ENCODE measurements at regions not wholly inside any gene's neighbourhood (a gene's known extent, or its start where the extent isn't known, plus 50 kb on each side); places are given as distances from the start of the nearest gene placed in this dataset.

- TF ChIP-seq CTCF (IDR thresholded peaks at IDR 0.05) = no peak
- Mint-ChIP-seq H3K36me3 (ENCODE audit: low read depth) (no peaks in the 10 kb centered on the region), H3K27ac (no peak overlapping the region), H3K4me1 (ENCODE audit: low read depth) (no peaks in the 10 kb centered on the region), H3K9me3 (no peaks in the 10 kb centered on the region), H3K27me3 (no peaks in the 10 kb centered on the region), H3K4me3 (no peak overlapping the region)
- no peak for ATAC-seq
- ChIA-PET CTCF (no interaction called here), POLR2A (no interaction called here)
- DNase-seq = no peak
- intact Hi-C loops (cut with micrococcal nuclease) = no loop called here
Measured at GRCh38 chr1:195971589-195971988, 636.7 kb downstream of the KCNT2 start.

GRCh38 chr1:195970209-195970608 is 638.0 kb downstream of the KCNT2 start:
- intact Hi-C loops (cut with micrococcal nuclease) = no loop called here
- Mint-ChIP-seq H3K27me3 (no peaks in the 10 kb centered on the region), H3K27ac (no peak overlapping the region), H3K4me1 (ENCODE audit: low read depth) (no peaks in the 10 kb centered on the region), H3K4me3 (no peak overlapping the region), H3K36me3 (ENCODE audit: low read depth) (no peaks in the 10 kb centered on the region), H3K9me3 (no peaks in the 10 kb centered on the region)
- CTCF ChIA-PET = no interaction called here
- POLR2A ChIA-PET = no interaction called here
- no peak for TF ChIP-seq CTCF (IDR thresholded peaks at IDR 0.05)
- DNase-seq (no peak), ATAC-seq (no peak)

DNA sequence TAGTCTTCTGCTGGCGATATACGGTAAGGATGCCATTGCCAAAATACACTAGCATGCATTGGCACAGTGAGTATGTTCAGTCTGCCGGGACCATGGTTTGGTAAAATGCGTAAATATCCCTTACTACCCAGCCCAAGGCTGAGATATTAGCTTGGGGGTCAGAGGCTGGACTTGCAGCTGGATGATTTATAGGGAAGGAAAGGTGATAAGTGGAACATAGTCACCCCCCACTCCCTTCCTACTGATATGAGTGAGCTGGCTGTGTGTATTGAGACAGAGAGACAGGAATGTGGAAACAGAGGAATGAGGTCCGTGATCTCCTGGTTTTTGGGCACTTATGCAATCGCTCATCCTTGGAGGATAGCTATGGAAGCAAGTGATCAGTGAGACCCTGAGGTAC is 642.8 kb downstream of the KCNT2 start:
- Mint-ChIP-seq H3K36me3 (ENCODE audit: low read depth) (no peaks in the 10 kb centered on the region), H3K4me1 (ENCODE audit: low read depth) (no peaks in the 10 kb centered on the region), H3K27ac (no peak overlapping the region), H3K27me3 (no peaks in the 10 kb centered on the region), H3K4me3 (no peak overlapping the region), H3K9me3 (no peaks in the 10 kb centered on the region)
- ChIA-PET CTCF (no interaction called here), POLR2A (no interaction called here)
- TF ChIP-seq CTCF (IDR thresholded peaks at IDR 0.05) = no peak
- ATAC-seq = no peak
- no peak for DNase-seq
- intact Hi-C loops (cut with micrococcal nuclease) = no loop called here

DNA sequence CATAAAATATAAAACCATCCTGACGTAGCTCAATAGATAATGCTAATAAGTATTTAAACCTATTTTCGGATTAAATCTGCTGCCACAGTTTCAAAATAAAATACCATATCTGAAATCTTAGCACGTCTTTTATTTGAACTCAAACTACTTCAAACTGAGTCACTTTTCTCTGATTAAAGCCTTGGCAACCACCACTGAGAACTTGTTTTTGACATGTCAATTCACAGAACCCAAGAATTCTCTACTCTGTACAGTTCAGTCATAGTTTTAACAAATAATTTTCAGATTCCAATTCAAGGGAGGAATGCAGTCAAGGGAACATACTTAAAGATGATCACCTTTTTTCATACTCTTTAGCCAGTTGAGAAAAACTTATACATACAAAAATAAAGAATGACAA is 643.2 kb downstream of the KCNT2 start:
- CTCF ChIA-PET = no interaction called here
- no peak overlapping the region for H3K27ac Mint-ChIP-seq
- no peaks in the 10 kb centered on the region for H3K4me1 Mint-ChIP-seq (ENCODE audit: low read depth)
- DNase-seq (no peak), ATAC-seq (no peak)
- POLR2A ChIA-PET = no interaction called here
- no peaks in the 10 kb centered on the region for H3K36me3 Mint-ChIP-seq (ENCODE audit: low read depth)
- no peak for TF ChIP-seq CTCF (IDR thresholded peaks at IDR 0.05)
- no peaks in the 10 kb centered on the region for H3K9me3 Mint-ChIP-seq
- intact Hi-C loops (cut with micrococcal nuclease) = no loop called here
- H3K4me3 Mint-ChIP-seq = no peak overlapping the region
- no peaks in the 10 kb centered on the region for H3K27me3 Mint-ChIP-seq

GRCh38 chr1:195964516-195964915 is 643.7 kb downstream of the KCNT2 start:
- no peaks in the 10 kb centered on the region for H3K4me1 Mint-ChIP-seq (ENCODE audit: low read depth)
- H3K9me3 Mint-ChIP-seq = no peaks in the 10 kb centered on the region
- intact Hi-C loops (cut with micrococcal nuclease) = no loop called here
- no peak overlapping the region for H3K4me3 Mint-ChIP-seq
- DNase-seq (no peak), ATAC-seq (no peak)
- CTCF ChIA-PET = no interaction called here
- H3K27ac Mint-ChIP-seq = no peak overlapping the region
- no peaks in the 10 kb centered on the region for H3K27me3 Mint-ChIP-seq
- no peak for TF ChIP-seq CTCF (IDR thresholded peaks at IDR 0.05)
- POLR2A ChIA-PET = no interaction called here
- no peaks in the 10 kb centered on the region for H3K36me3 Mint-ChIP-seq (ENCODE audit: low read depth)
